ENCODE measurements at regions not wholly inside any gene's neighbourhood (a gene's known extent, or its start where the extent isn't known, plus 50 kb on each side); places are given as distances from the start of the nearest gene placed in this dataset.

GRCh38 chr5:158049459-158049858, 190.5 kb upstream of the CLINT1 start:
- Histone ChIP-seq H2AFZ (ENCODE audit: control insufficient read depth, low read depth, low read length) (no peak overlapping the region), H3K4me1 (ENCODE audit: control insufficient read depth, insufficient read depth, low read length) (no peaks in the 10 kb centered on the region), H3K36me3 (ENCODE audit: control insufficient read depth in 2 of 2, insufficient read depth in 2 of 2, low read length in 1 of 2) (no peaks in the 10 kb centered on the region), H4K20me1 (ENCODE audit: control insufficient read depth, insufficient read depth) (no peaks in the 10 kb centered on the region), H3K9ac (ENCODE audit: control insufficient read depth, insufficient read depth, low read length) (no peak overlapping the region), H3K4me3 (no peak overlapping the region), H3K27ac (ENCODE audit: control insufficient read depth, insufficient read depth) (no peak overlapping the region), H3K9me3 (replicated peaks; ENCODE audit: control insufficient read depth, insufficient read depth, low read length) (no peaks in the 10 kb centered on the region; the same call in 2 of the 3 replicates), H3K4me2 (ENCODE audit: control insufficient read depth, insufficient read depth) (no peak overlapping the region), H3K27me3 (replicated peaks in 1 of 2; ENCODE audit: control insufficient read depth in 2 of 2, insufficient read depth in 2 of 2, low read length in 1 of 2) (no peaks in the 10 kb centered on the region), H3K79me2 (ENCODE audit: control insufficient read depth, insufficient read depth, low read length) (no peaks in the 10 kb centered on the region)
- TF ChIP-seq SIX5 (IDR thresholded peaks at IDR 0.05; ENCODE audit: low read depth, low read length, severe bottlenecking) (peak; percentile 24), HCFC1 (IDR thresholded peaks at IDR 0.05; ENCODE audit: low read length) (peak; percentile 36; the same call in 1 of the 2 replicates), ZNF274 (IDR thresholded peaks at IDR 0.05; ENCODE audit: insufficient read depth, insufficient read length) (no peak), RAD51 (IDR thresholded peaks at IDR 0.05) (peak; percentile 40; the same call in 1 of the 2 replicates), BHLHE40 (IDR thresholded peaks at IDR 0.05; ENCODE audit: borderline replicate concordance in 1 of 2, low read depth in 2 of 2, low read length in 1 of 2) (peak in 1 of 2 experiments; percentile 39; a peak in 1 of 4 replicates), USF1 (IDR thresholded peaks at IDR 0.05; ENCODE audit: borderline replicate concordance, extremely low read length, insufficient read depth, low read depth, low read length) (peak; percentile 51), RBBP5 (conservative IDR thresholded peaks at IDR 0.05) (no peak)
- TF ChIP-seq, protein P1, sequence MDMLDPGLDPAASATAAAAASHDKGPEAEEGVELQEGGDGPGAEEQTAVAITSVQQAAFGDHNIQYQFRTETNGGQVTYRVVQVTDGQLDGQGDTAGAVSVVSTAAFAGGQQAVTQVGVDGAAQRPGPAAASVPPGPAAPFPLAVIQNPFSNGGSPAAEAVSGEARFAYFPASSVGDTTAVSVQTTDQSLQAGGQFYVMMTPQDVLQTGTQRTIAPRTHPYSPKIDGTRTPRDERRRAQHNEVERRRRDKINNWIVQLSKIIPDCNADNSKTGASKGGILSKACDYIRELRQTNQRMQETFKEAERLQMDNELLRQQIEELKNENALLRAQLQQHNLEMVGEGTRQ (IDR thresholded peaks at IDR 0.05; ENCODE audit: borderline replicate concordance, low read depth, low read length): peak; percentile 23; the same call in 1 of the 2 replicates
- CTCF ChIA-PET: interaction anchor here (0.5 kb wide), 1 partner anchor 289 kb away, joined by 3 read pairs; no protein-coding TSS in a partner anchor
- no TSS peak for BruUV-seq (replicated peaks)
- RAD21 ChIA-PET (ENCODE audit: unreplicated experiment): no interaction called here
- DNase-seq (ENCODE audit: low read depth, low spot score) (no peak), ATAC-seq (peak; percentile 59), FAIRE-seq (no peak)
- intact Hi-C loops (cut with micrococcal nuclease; ENCODE audit: unreplicated experiment) (no loop called here), in situ Hi-C loops (cut with MboI) (no loop called here)
- POLR2A ChIA-PET: no interaction called here
- SMC1A ChIA-PET (ENCODE audit: uncharacterized antibody, unreplicated experiment): no interaction called here
- 0% methylated on average over 1 of the region's 1 CpG for WGBS (ENCODE audit: insufficient coverage, insufficient replicate concordance, low lambda C conversion rate, missing lambda C conversion rate)
